ENCODE measurements at regions not wholly inside any gene's neighbourhood (a gene's known extent, or its start where the extent isn't known, plus 50 kb on each side); places are given as distances from the start of the nearest gene placed in this dataset.

DNA sequence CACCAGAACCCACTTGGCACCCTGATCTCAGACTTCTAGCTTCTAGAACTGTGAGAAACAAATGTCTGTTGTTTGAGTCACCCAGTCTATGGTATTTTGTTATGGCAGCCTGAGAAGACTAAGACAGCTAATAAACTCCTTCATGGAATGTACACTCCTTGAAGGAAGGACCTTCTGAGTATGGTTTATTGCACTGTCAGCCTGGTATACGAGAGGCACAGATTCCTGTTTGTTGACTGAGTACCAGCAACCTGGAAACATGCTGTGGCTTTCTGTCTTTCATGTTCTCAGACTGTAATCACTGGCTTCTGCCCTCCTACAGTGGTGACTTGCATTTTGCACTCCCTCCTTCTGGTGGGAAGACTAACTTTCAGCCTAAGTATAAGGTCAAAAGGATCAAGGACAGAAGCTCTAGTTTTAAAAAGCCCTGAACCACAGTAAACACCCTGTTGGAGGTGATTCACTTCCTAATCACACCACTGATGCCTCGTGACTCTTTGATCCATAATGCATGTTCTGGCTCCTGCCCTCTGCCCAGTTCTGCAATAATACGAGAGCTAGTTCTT, 319.0 kb upstream of the NPSR1 start:
- TF ChIP-seq POLR2A (IDR thresholded peaks at IDR 0.05) (no peak), CTCF (IDR thresholded peaks at IDR 0.05) (no peak)

Data from testis (tissue), 2 donors.